OCI-LY1 (cell line): ENCODE measurements at regions not wholly inside any gene's neighbourhood (a gene's known extent, or its start where the extent isn't known, plus 50 kb on each side); places are given as distances from the start of the nearest gene placed in this dataset.

Experiments
- CTCF ChIP-seq: fragments of 200-600 bp; sonication (generic), shearing (Covaris generic); IDR thresholded peaks from 2 replicates; pipeline ENCODE4 v1.5.1; 2017; ENCODE audit warnings: mild to moderate bottlenecking, antibody characterized with exemption, low read length, moderate library complexity, mixed read lengths
- EZH2 ChIP-seq: fragments of 200-600 bp; sonication (generic), shearing (Covaris generic); IDR thresholded peaks from 2 replicates; pipeline ENCODE4 v1.8.0; 2017; ENCODE audit warnings: borderline replicate concordance, mixed run types, mild to moderate bottlenecking, antibody characterized with exemption, low read length, moderate library complexity, mixed read lengths

GRCh38 chr13:87982400-87982799 lies 311.2 kb downstream of the SLITRK5 start:
- TF ChIP-seq CTCF (no peak), EZH2 (no peak)
